ENCODE measurements at regions not wholly inside any gene's neighbourhood (a gene's known extent, or its start where the extent isn't known, plus 50 kb on each side); places are given as distances from the start of the nearest gene placed in this dataset.

DNA sequence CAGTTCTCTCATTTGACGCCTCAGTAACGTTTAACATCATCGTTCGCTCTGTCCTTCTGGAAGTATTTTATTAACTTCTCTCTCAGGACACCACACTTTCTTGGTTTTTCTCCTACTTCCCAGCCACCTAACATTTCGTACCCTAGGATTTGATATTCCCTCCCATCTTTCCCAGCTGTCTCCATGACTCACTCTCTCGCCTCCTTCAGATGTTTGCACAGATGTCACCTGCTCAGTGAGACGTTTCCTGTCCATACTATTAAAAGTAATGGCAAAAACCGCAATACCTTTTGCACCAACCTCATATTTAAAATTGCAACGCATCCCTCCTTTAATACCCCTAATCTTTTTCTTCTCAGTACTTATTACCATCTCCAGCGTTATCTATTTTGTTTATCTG lies 62.1 kb upstream of the SPRED1 start (continued):
- TF ChIP-seq, protein P1, sequence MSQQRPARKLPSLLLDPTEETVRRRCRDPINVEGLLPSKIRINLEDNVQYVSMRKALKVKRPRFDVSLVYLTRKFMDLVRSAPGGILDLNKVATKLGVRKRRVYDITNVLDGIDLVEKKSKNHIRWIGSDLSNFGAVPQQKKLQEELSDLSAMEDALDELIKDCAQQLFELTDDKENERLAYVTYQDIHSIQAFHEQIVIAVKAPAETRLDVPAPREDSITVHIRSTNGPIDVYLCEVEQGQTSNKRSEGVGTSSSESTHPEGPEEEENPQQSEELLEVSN (IDR thresholded peaks at IDR 0.05; ENCODE audit: borderline replicate concordance, low read depth) = no peak
- TF ChIP-seq POLR2A (IDR thresholded peaks at IDR 0.05; ENCODE audit: low read length) (no peak), CHD2 (IDR thresholded peaks at IDR 0.05; ENCODE audit: low read length, partially characterized antibody) (no peak), EHF (CRISPR knock-in tag; IDR thresholded peaks at IDR 0.05) (no peak), SMC3 (IDR thresholded peaks at IDR 0.05) (no peak), NFE2L2 (conservative IDR thresholded peaks at IDR 0.05; ENCODE audit: low read length) (no peak), HEYL (CRISPR knock-in tag; IDR thresholded peaks at IDR 0.05) (no peak), HDAC2 (IDR thresholded peaks at IDR 0.05) (no peak)

DNA sequence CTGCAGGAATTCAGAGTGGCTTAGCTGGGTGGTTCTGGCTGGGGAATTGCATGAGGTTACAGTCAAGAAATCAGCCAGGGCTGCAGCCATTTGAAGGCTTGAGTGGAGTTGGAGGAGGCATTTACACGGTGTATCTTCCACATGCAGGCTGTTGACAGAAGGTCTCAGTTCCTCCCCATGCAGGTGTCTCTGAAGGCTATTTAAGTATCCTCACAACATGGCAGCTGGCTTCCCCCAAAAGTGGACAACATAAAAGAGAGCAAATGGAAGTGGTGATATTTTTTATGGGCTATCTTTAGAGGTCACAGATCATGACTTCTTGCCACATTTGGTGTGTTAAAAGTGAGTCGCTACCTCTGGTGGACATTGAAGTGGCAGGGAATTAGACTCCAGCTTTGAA lies 60.1 kb upstream of the SPRED1 start:
- ChIA-PET POLR2A (no interaction called here), CTCF (no interaction called here)
- H3K27ac ChIP-seq = no peak overlapping the region
- no peaks in the 10 kb centered on the region for H3K4me1 ChIP-seq
- 79% methylated on average over 2 of the region's 2 CpGs for WGBS (ENCODE audit: missing lambda C conversion rate)
- TF ChIP-seq POLR2AphosphoS2 (conservative IDR thresholded peaks at IDR 0.05; ENCODE audit: low read length) (no peak), JUNB (IDR thresholded peaks at IDR 0.05) (no peak), PHF8 (IDR thresholded peaks at IDR 0.05; ENCODE audit: borderline replicate concordance, low read depth) (no peak), CBX2 (IDR thresholded peaks at IDR 0.05; ENCODE audit: borderline replicate concordance, low read depth) (no peak), SMC3 (IDR thresholded peaks at IDR 0.05) (no peak), ZFP36 (IDR thresholded peaks at IDR 0.05; ENCODE audit: borderline replicate concordance, partially characterized antibody) (no peak)
- TF ChIP-seq, protein P2, sequence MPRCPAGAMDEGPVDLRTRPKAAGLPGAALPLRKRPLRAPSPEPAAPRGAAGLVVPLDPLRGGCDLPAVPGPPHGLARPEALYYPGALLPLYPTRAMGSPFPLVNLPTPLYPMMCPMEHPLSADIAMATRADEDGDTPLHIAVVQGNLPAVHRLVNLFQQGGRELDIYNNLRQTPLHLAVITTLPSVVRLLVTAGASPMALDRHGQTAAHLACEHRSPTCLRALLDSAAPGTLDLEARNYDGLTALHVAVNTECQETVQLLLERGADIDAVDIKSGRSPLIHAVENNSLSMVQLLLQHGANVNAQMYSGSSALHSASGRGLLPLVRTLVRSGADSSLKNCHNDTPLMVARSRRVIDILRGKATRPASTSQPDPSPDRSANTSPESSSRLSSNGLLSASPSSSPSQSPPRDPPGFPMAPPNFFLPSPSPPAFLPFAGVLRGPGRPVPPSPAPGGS (IDR thresholded peaks at IDR 0.05) = no peak
- TF ChIP-seq, protein P3, sequence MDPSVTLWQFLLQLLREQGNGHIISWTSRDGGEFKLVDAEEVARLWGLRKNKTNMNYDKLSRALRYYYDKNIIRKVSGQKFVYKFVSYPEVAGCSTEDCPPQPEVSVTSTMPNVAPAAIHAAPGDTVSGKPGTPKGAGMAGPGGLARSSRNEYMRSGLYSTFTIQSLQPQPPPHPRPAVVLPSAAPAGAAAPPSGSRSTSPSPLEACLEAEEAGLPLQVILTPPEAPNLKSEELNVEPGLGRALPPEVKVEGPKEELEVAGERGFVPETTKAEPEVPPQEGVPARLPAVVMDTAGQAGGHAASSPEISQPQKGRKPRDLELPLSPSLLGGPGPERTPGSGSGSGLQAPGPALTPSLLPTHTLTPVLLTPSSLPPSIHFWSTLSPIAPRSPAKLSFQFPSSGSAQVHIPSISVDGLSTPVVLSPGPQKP (IDR thresholded peaks at IDR 0.05; ENCODE audit: low read depth, low read length) = no peak
- H3K9me3 ChIP-seq = no peaks in the 10 kb centered on the region
- FAIRE-seq (no peak), DNase-seq (ENCODE audit: low read depth in 1 of 2, low spot score in 1 of 2) (no peak), ATAC-seq (no peak)
- no peak overlapping the region for H3K4me2 ChIP-seq
- H3K4me3 ChIP-seq = no peak overlapping the region

DNA sequence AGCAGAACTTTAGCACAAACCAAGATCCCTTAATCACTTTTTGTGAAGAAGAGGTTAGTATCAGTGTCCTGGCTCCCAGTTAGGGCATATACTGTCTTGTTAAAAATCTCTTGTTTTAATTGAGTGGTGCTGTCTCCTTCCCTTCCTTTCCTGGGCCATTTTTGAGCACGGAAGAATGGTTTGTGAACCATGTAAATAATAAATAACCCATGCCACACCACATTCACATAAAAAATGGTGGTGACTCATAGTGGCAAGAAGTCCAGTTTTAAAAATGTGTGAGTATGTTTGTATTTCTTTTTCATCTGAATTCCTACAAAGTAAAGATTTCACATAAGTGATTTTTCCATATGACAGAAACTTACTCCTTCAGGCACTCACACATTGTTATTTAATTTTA lies 59.1 kb upstream of the SPRED1 start:
- ATAC-seq = no peak
- H3K4me2 ChIP-seq = no peak overlapping the region
- POLR2A ChIA-PET = no interaction called here
- no peak for FAIRE-seq
- TF ChIP-seq, protein P4, sequence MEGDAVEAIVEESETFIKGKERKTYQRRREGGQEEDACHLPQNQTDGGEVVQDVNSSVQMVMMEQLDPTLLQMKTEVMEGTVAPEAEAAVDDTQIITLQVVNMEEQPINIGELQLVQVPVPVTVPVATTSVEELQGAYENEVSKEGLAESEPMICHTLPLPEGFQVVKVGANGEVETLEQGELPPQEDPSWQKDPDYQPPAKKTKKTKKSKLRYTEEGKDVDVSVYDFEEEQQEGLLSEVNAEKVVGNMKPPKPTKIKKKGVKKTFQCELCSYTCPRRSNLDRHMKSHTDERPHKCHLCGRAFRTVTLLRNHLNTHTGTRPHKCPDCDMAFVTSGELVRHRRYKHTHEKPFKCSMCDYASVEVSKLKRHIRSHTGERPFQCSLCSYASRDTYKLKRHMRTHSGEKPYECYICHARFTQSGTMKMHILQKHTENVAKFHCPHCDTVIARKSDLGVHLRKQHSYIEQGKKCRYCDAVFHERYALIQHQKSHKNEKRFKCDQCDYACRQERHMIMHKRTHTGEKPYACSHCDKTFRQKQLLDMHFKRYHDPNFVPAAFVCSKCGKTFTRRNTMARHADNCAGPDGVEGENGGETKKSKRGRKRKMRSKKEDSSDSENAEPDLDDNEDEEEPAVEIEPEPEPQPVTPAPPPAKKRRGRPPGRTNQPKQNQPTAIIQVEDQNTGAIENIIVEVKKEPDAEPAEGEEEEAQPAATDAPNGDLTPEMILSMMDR (IDR thresholded peaks at IDR 0.05) = no peak
- TF ChIP-seq EHMT2 (IDR thresholded peaks at IDR 0.05; ENCODE audit: low read depth) (no peak), JUN (IDR thresholded peaks at IDR 0.05) (no peak), CBX2 (IDR thresholded peaks at IDR 0.05; ENCODE audit: borderline replicate concordance, low read depth) (no peak), EP300 (IDR thresholded peaks at IDR 0.05) (no peak), POLR2A (IDR thresholded peaks at IDR 0.05; ENCODE audit: low read length) (no peak), JUNB (IDR thresholded peaks at IDR 0.05) (no peak)
- TF ChIP-seq, protein P5, sequence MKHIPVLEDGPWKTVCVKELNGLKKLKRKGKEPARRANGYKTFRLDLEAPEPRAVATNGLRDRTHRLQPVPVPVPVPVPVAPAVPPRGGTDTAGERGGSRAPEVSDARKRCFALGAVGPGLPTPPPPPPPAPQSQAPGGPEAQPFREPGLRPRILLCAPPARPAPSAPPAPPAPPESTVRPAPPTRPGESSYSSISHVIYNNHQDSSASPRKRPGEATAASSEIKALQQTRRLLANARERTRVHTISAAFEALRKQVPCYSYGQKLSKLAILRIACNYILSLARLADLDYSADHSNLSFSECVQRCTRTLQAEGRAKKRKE (CRISPR knock-in tag; IDR thresholded peaks at IDR 0.05; ENCODE audit: low read depth) = no peak
- TF ChIP-seq, protein P6, sequence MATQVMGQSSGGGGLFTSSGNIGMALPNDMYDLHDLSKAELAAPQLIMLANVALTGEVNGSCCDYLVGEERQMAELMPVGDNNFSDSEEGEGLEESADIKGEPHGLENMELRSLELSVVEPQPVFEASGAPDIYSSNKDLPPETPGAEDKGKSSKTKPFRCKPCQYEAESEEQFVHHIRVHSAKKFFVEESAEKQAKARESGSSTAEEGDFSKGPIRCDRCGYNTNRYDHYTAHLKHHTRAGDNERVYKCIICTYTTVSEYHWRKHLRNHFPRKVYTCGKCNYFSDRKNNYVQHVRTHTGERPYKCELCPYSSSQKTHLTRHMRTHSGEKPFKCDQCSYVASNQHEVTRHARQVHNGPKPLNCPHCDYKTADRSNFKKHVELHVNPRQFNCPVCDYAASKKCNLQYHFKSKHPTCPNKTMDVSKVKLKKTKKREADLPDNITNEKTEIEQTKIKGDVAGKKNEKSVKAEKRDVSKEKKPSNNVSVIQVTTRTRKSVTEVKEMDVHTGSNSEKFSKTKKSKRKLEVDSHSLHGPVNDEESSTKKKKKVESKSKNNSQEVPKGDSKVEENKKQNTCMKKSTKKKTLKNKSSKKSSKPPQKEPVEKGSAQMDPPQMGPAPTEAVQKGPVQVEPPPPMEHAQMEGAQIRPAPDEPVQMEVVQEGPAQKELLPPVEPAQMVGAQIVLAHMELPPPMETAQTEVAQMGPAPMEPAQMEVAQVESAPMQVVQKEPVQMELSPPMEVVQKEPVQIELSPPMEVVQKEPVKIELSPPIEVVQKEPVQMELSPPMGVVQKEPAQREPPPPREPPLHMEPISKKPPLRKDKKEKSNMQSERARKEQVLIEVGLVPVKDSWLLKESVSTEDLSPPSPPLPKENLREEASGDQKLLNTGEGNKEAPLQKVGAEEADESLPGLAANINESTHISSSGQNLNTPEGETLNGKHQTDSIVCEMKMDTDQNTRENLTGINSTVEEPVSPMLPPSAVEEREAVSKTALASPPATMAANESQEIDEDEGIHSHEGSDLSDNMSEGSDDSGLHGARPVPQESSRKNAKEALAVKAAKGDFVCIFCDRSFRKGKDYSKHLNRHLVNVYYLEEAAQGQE (IDR thresholded peaks at IDR 0.05) = no peak
- H3K9me3 ChIP-seq = no peaks in the 10 kb centered on the region
- no peak for DNase-seq (ENCODE audit: low read depth in 1 of 2, low spot score in 1 of 2)
- H3K27ac ChIP-seq = no peak overlapping the region
- H3K4me3 ChIP-seq = no peak overlapping the region
- CTCF ChIA-PET = no interaction called here
- no peaks in the 10 kb centered on the region for H3K4me1 ChIP-seq
- WGBS (ENCODE audit: missing lambda C conversion rate) = 5% methylated on average over 1 of the region's 1 CpG
